ENCODE measurements at regions not wholly inside any gene's neighbourhood (a gene's known extent, or its start where the extent isn't known, plus 50 kb on each side); places are given as distances from the start of the nearest gene placed in this dataset.

- TF ChIP-seq EP300 (IDR thresholded peaks at IDR 0.05; ENCODE audit: borderline replicate concordance in 1 of 2, low read depth in 1 of 2, low read length in 1 of 2) (peak; percentile 51 to 100; a peak in 3 of 4 replicates), GABPA (IDR thresholded peaks at IDR 0.05; ENCODE audit: low read depth) (no peak), USF1 (IDR thresholded peaks at IDR 0.05; ENCODE audit: borderline replicate concordance, low read depth) (no peak), SMC3 (IDR thresholded peaks at IDR 0.05; ENCODE audit: low read depth, low read length) (no peak), MEF2A (IDR thresholded peaks at IDR 0.05; ENCODE audit: borderline replicate concordance, low read depth) (no peak), YY1 (IDR thresholded peaks at IDR 0.05; ENCODE audit: low read depth) (no peak), SIN3A (IDR thresholded peaks at IDR 0.05; ENCODE audit: borderline replicate concordance, low read depth, low read length) (no peak)
- TF ChIP-seq, protein P1, sequence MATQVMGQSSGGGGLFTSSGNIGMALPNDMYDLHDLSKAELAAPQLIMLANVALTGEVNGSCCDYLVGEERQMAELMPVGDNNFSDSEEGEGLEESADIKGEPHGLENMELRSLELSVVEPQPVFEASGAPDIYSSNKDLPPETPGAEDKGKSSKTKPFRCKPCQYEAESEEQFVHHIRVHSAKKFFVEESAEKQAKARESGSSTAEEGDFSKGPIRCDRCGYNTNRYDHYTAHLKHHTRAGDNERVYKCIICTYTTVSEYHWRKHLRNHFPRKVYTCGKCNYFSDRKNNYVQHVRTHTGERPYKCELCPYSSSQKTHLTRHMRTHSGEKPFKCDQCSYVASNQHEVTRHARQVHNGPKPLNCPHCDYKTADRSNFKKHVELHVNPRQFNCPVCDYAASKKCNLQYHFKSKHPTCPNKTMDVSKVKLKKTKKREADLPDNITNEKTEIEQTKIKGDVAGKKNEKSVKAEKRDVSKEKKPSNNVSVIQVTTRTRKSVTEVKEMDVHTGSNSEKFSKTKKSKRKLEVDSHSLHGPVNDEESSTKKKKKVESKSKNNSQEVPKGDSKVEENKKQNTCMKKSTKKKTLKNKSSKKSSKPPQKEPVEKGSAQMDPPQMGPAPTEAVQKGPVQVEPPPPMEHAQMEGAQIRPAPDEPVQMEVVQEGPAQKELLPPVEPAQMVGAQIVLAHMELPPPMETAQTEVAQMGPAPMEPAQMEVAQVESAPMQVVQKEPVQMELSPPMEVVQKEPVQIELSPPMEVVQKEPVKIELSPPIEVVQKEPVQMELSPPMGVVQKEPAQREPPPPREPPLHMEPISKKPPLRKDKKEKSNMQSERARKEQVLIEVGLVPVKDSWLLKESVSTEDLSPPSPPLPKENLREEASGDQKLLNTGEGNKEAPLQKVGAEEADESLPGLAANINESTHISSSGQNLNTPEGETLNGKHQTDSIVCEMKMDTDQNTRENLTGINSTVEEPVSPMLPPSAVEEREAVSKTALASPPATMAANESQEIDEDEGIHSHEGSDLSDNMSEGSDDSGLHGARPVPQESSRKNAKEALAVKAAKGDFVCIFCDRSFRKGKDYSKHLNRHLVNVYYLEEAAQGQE (IDR thresholded peaks at IDR 0.05; ENCODE audit: low read depth, low read length) = no peak
- TF ChIP-seq, protein P2, sequence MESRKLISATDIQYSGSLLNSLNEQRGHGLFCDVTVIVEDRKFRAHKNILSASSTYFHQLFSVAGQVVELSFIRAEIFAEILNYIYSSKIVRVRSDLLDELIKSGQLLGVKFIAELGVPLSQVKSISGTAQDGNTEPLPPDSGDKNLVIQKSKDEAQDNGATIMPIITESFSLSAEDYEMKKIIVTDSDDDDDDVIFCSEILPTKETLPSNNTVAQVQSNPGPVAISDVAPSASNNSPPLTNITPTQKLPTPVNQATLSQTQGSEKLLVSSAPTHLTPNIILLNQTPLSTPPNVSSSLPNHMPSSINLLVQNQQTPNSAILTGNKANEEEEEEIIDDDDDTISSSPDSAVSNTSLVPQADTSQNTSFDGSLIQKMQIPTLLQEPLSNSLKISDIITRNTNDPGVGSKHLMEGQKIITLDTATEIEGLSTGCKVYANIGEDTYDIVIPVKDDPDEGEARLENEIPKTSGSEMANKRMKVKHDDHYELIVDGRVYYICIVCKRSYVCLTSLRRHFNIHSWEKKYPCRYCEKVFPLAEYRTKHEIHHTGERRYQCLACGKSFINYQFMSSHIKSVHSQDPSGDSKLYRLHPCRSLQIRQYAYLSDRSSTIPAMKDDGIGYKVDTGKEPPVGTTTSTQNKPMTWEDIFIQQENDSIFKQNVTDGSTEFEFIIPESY (IDR thresholded peaks at IDR 0.05; ENCODE audit: borderline replicate concordance, low read depth) = no peak
- TF ChIP-seq, protein P3, sequence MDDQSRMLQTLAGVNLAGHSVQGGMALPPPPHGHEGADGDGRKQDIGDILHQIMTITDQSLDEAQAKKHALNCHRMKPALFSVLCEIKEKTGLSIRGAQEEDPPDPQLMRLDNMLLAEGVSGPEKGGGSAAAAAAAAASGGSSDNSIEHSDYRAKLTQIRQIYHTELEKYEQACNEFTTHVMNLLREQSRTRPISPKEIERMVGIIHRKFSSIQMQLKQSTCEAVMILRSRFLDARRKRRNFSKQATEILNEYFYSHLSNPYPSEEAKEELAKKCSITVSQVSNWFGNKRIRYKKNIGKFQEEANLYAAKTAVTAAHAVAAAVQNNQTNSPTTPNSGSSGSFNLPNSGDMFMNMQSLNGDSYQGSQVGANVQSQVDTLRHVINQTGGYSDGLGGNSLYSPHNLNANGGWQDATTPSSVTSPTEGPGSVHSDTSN (IDR thresholded peaks at IDR 0.05) = peak; percentile 48; the same call in 1 of the 2 replicates
Measured at GRCh38 chr7:124084024-124084423, 51.2 kb upstream of the TMEM229A start (continued).

Small RNA genes in the stretch of these regions (small RNA-seq; reads per million reads assigned to genes)
- 0 reads per million in 7 experiments for gene RNU6-102P

Measured in SK-N-SH (cell line).